Epithelial cell of esophagus (primary cell): ENCODE measurements at regions not wholly inside any gene's neighbourhood (a gene's known extent, or its start where the extent isn't known, plus 50 kb on each side); places are given as distances from the start of the nearest gene placed in this dataset.

Experiments used
- DNase-seq: peaks from one replicate; pipeline ENCODE4 v3.0.0; 2010; ENCODE audit warnings: low read depth
- H3K4me3 ChIP-seq: 2 replicates; pipeline ENCODE4 v1.5.1; 2011; ENCODE audit warnings: mild to moderate bottlenecking, low read length, control low read depth
- CTCF ChIP-seq: IDR thresholded peaks from 2 replicates; pipeline ENCODE4 v1.5.1; 2011; ENCODE audit warnings: low read depth, mild to moderate bottlenecking, low read length, control low read depth, inconsistent platforms; ENCODE audit not compliant: insufficient read depth; ENCODE audit errors: missing control alignments

DNA sequence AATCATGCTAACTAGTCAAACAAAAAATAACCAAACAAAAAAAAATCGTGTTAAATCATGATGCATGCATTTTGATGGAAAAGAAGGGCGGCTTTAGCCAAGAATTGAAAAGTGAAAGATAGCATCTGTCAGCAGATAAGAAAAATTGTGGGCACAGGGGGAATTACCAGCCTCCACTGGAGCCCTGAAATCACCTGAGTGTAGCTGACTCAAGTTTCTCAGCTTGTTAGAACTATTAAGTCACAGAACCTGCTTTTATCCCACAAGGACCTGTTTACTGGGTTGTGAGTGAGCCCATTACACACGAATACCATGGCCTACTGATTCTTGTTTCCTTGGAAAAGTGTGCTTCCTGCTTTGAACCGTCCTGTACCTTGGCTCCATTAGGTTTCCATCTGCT is 85.2 kb downstream of the COX18 start:
- H3K4me3 ChIP-seq = no peak overlapping the region
- no peak for TF ChIP-seq CTCF
- DNase-seq = no peak

GRCh38 chr4:72983709-72984108 is 85.8 kb downstream of the COX18 start:
- no peak overlapping the region for H3K4me3 ChIP-seq
- no peak for TF ChIP-seq CTCF
- DNase-seq = no peak

DNA sequence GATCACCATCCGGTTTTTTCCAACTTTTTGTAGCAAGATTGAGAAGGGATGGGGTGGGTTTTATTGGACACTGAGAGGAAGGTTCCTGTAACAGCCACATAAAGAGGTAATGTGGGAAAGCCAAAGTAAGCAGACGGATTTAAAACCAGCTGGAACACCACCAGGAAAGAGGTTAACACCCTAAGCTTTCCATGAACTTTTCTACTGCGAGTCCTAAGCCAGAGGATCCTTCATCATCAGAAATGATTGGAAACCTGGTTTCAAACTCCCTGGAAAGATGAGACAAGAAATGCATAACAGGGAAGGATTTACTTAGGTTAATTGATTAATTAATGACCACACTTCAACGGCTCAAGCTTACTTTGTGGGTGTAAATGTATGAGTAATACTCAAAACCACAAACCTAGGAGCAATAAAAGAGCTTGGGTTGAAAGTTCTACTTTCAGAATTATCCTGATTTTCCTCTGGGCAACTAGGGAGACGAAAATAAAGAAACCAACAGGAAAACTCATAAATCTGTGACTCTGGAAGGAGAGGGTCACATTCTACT is 91.5 kb downstream of the COX18 start:
- no peak for DNase-seq
- no peak for TF ChIP-seq CTCF

GRCh38 chr4:72975488-72975784 is 94.1 kb downstream of the COX18 start:
- no peak overlapping the region for H3K4me3 ChIP-seq
- no peak for TF ChIP-seq CTCF
- DNase-seq = no peak

More for the DNA sequence above, 91.5 kb downstream of the COX18 start:
- H3K4me3 ChIP-seq = no peak overlapping the region

DNA sequence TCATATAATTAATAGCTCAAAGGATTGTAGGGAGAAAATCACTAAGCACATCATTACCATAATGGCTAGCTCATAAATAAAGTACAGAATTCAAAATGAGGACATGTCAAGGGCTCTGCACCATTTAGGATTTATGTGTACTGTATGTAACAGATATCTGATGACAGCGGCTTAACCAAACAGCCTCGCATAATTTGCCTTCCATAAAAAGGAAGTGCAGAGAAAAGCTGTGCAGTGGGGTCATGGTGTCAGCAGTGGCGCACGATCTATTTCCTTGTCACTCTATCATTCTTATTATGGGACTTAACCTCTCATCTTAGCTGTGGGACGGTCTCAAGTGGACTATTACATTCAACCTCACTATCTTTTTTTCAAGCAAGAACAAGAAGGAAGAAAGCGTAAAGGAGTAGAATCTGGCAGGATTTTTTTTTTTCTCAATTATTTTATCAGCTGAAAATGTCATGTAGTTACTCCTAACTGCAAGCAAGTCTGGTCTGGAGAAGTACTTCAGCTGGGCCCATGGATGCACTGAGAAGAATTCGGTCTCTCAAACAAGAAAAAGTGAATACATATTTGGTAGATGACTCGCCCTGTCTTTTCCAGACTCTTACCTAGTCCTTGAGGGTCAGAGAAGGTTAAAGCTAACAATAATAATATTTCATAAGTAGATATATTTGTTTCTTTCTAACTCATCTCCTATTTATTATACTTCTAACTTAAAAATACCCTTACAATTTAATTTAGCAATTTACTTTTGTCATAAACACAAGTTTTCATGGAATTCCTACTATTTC is 94.6 kb downstream of the COX18 start:
- DNase-seq = no peak
- TF ChIP-seq CTCF = no peak
- no peak overlapping the region for H3K4me3 ChIP-seq

DNA sequence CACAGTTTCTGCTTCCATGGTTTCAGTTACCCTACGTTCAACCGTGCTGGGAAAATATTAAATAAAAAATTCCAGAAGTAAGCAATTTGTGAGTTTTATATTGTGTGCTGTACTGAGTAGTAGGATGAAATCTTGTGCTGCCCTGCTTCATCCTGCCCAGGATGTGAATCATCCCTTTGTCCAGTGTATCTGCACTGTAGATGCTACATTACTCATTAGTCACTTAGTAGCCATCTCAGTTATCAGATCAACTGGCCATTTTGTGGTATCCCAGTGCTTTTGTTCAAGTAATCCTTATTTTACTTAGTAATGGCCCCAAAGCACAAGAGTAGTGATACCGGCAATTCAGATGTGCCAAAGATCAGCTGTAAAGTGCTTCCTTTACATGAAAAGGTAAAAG is 97.9 kb downstream of the COX18 start:
- peak; percentile 84 for DNase-seq
- no peak overlapping the region for H3K4me3 ChIP-seq
- no peak for TF ChIP-seq CTCF

- no peak overlapping the region for H3K4me3 ChIP-seq
- TF ChIP-seq CTCF = no peak
- peak; percentile 57 for DNase-seq
Observed at GRCh38 chr4:72970756-72971155, 98.8 kb downstream of the COX18 start.
